GM18520 (cell line): ENCODE measurements at regions not wholly inside any gene's neighbourhood (a gene's known extent, or its start where the extent isn't known, plus 50 kb on each side); places are given as distances from the start of the nearest gene placed in this dataset.
"Not testable (repeated sequence)": the region's sequence is repeated elsewhere in the genome, so short reads cannot be mapped to it uniquely, and the experiment has no call there.

Source experiments
- ATAC-seq: cut with Tn5 transposase; IDR thresholded peaks from one replicate; pipeline ENCODE4 v1.9.1; 2021; ENCODE audit not compliant: unreplicated experiment

GRCh38 chr16:13697568-13697967, 222.4 kb upstream of the ERCC4 start:
- ATAC-seq, result no peak

GRCh38 chr16:13702614-13703013, 217.3 kb upstream of the ERCC4 start:
- no peak for ATAC-seq

- ATAC-seq, result no peak
These were observed 211.4 kb upstream of the ERCC4 start for GRCh38 chr16:13708347-13709120.

- ATAC-seq, result no peak
These were observed 201.2 kb upstream of the ERCC4 start for GRCh38 chr16:13718748-13719147.

GRCh38 chr16:13727943-13728342, 192.0 kb upstream of the ERCC4 start:
- no peak for ATAC-seq

GRCh38 chr16:13733561-13733960, 186.4 kb upstream of the ERCC4 start:
- no peak for ATAC-seq

GRCh38 chr16:13739621-13740373, 180.2 kb upstream of the ERCC4 start:
- ATAC-seq, result not testable (repeated sequence)

GRCh38 chr16:13742928-13743327, 177.0 kb upstream of the ERCC4 start:
- ATAC-seq, result no peak

GRCh38 chr16:13743571-13743970, 176.4 kb upstream of the ERCC4 start:
- no peak for ATAC-seq

- no peak for ATAC-seq
These were observed 163.4 kb upstream of the ERCC4 start for GRCh38 chr16:13756411-13757140.

GRCh38 chr16:13766334-13766733, 153.6 kb upstream of the ERCC4 start:
- no peak for ATAC-seq

- ATAC-seq, result no peak
These were observed 152.7 kb upstream of the ERCC4 start for GRCh38 chr16:13767215-13767614.

GRCh38 chr16:13768471-13768870, 151.5 kb upstream of the ERCC4 start:
- no peak for ATAC-seq

GRCh38 chr16:13770436-13770835, 149.5 kb upstream of the ERCC4 start:
- no peak for ATAC-seq

- no peak for ATAC-seq
These were observed 147.2 kb upstream of the ERCC4 start for GRCh38 chr16:13772782-13773181.

- ATAC-seq, result no peak
These were observed 140.3 kb upstream of the ERCC4 start for GRCh38 chr16:13779676-13780075.

- ATAC-seq, result no peak
These were observed 139.4 kb upstream of the ERCC4 start for GRCh38 chr16:13780406-13781168.

- ATAC-seq, result no peak
These were observed 138.8 kb upstream of the ERCC4 start for GRCh38 chr16:13781169-13781564.

GRCh38 chr16:13781575-13782338, 138.2 kb upstream of the ERCC4 start:
- no peak for ATAC-seq

GRCh38 chr16:13791095-13791494, 128.9 kb upstream of the ERCC4 start:
- no peak for ATAC-seq
